Cardiac fibroblast (primary cell): ENCODE measurements at regions not wholly inside any gene's neighbourhood (a gene's known extent, or its start where the extent isn't known, plus 50 kb on each side); places are given as distances from the start of the nearest gene placed in this dataset.

Experiments
- DNase-seq, 2 donors: peaks; one replicate each; pipeline versions ENCODE4 v3.0.0 to v3.0.0-alpha.2; 2010; ENCODE audit warnings: low read depth in 2 of 2
- H3K4me3 ChIP-seq, 2 donors: replicated peaks in 1 of 2; 1 replicate in 1 of 2; 2 replicates in 1 of 2; pipeline ENCODE4 v1.5.1; 2011; ENCODE audit warnings: low read depth in 2 of 2, low read length in 2 of 2, mild to moderate bottlenecking in 2 of 2, moderate library complexity in 1 of 2
- CTCF ChIP-seq: IDR thresholded peaks from one replicate; pipeline ENCODE4 v1.5.1; 2011; ENCODE audit warnings: low read depth, mild to moderate bottlenecking, low read length, inconsistent platforms

GRCh38 chrX:20529711-20530110 is 263.0 kb upstream of the RPS6KA3 start:
- H3K4me3 ChIP-seq = no peak overlapping the region
- TF ChIP-seq CTCF = no peak
- no peak for DNase-seq

GRCh38 chrX:20529301-20529700 is 262.6 kb upstream of the RPS6KA3 start:
- no peak overlapping the region for H3K4me3 ChIP-seq
- TF ChIP-seq CTCF = no peak
- DNase-seq = no peak

- peak; percentile 19 for TF ChIP-seq CTCF
- DNase-seq = peak; percentile 39 to 41
- no peak overlapping the region for H3K4me3 ChIP-seq
These were observed 260.9 kb upstream of the RPS6KA3 start for GRCh38 chrX:20527558-20528011.

- no peak for TF ChIP-seq CTCF
- DNase-seq = no peak
- H3K4me3 ChIP-seq = no peak overlapping the region
These were observed 260.3 kb upstream of the RPS6KA3 start for GRCh38 chrX:20527041-20527440.

- H3K4me3 ChIP-seq = no peak overlapping the region
- no peak for DNase-seq
- no peak for TF ChIP-seq CTCF
These were observed 257.1 kb upstream of the RPS6KA3 start for GRCh38 chrX:20523626-20524312.

GRCh38 chrX:20522420-20522819 is 255.7 kb upstream of the RPS6KA3 start:
- TF ChIP-seq CTCF = no peak
- H3K4me3 ChIP-seq = no peak overlapping the region
- no peak for DNase-seq

- TF ChIP-seq CTCF = no peak
- peak; percentile 75 to 82 for DNase-seq
- no peak overlapping the region for H3K4me3 ChIP-seq
These were observed 254.5 kb upstream of the RPS6KA3 start for GRCh38 chrX:20521222-20521621.
